IMR-90 (cell line): ENCODE measurements at regions not wholly inside any gene's neighbourhood (a gene's known extent, or its start where the extent isn't known, plus 50 kb on each side); places are given as distances from the start of the nearest gene placed in this dataset.

Source experiments
- ATAC-seq: fragments of 200-7000 bp; cut with Tn5 transposase; 2 replicates; pipeline ENCODE4 v1.9.1; 2020; ENCODE audit warnings: low read depth, mild to moderate bottlenecking, moderate library complexity
- BruUV-seq: library from RNA; stranded (reverse); fragments of 400-500 nt; replicated peaks from 2 replicates; lab custom pipeline; 2021; lab: Mats Ljungman, UMichigan
- CTCF ChIA-PET: fragments of 300-600 bp; formaldehyde crosslinking; extraction: SDS; loops from one replicate; lab custom pipeline; 2021; ENCODE audit warnings: antibody characterized with exemption; lab: Yijun Ruan, JAX
- POLR2A ChIA-PET: fragments of 300-600 bp; sonication (Branson Sonifier 250); formaldehyde crosslinking; loops from one replicate; lab custom pipeline; 2022; ENCODE audit warnings: antibody characterized with exemption; ENCODE audit not compliant: unreplicated experiment; lab: Charles Lee
- DNase-seq: peaks from one replicate; pipeline ENCODE4 v3.0.0; 2013
- H2AFZ ChIP-seq: replicated peaks from 2 replicates; pipeline ENCODE3; 2013; ENCODE audit warnings: low read length, mild to moderate bottlenecking; ENCODE audit not compliant: poor library complexity
- H2AK5ac ChIP-seq: 2 replicates; pipeline ENCODE4 v1.6.1; 2013; ENCODE audit warnings: low read depth, low read length, inconsistent platforms
- H2AK9ac ChIP-seq: replicated peaks from 2 replicates; pipeline ENCODE3; 2013; ENCODE audit warnings: mild to moderate bottlenecking, low read depth, low read length, moderate library complexity; ENCODE audit not compliant: poor library complexity
- H2BK120ac ChIP-seq: 2 replicates; pipeline ENCODE4 v1.6.1; 2013; ENCODE audit warnings: low read depth, low read length, inconsistent platforms
- H2BK15ac ChIP-seq: 3 replicates; pipeline ENCODE4 v1.6.1; 2013; ENCODE audit warnings: low read depth, low read length, inconsistent platforms
- H2BK20ac ChIP-seq: 2 replicates; pipeline ENCODE4 v1.6.1; 2013; ENCODE audit warnings: low read depth, mild to moderate bottlenecking, inconsistent platforms, low read length, moderate library complexity
- H2BK5ac ChIP-seq: 2 replicates; pipeline ENCODE4 v1.6.1; 2013; ENCODE audit warnings: mild to moderate bottlenecking, low read depth, low read length, inconsistent platforms; ENCODE audit not compliant: poor library complexity, severe bottlenecking
- H3K14ac ChIP-seq: replicated peaks from 2 replicates; pipeline ENCODE4 v1.6.1; 2013; ENCODE audit warnings: low read depth, low read length, inconsistent platforms
- H3K18ac ChIP-seq: 2 replicates; pipeline ENCODE4 v1.6.1; 2013; ENCODE audit warnings: low read depth, low read length, control low read depth
- H3K23ac ChIP-seq: 2 replicates; pipeline ENCODE4 v1.6.1; 2013; ENCODE audit warnings: low read depth, low read length, inconsistent platforms
- H3K27ac ChIP-seq: 2 replicates; pipeline ENCODE4 v1.5.1; 2013; ENCODE audit warnings: mild to moderate bottlenecking, control low read depth, low read length; ENCODE audit not compliant: insufficient read depth
- H3K27me3 ChIP-seq: 2 replicates; pipeline ENCODE4 v1.6.1; 2013; ENCODE audit warnings: low read length; ENCODE audit not compliant: control insufficient read depth, insufficient read depth
- H3K36me3 ChIP-seq: 2 replicates; pipeline ENCODE4 v1.6.1; 2013; ENCODE audit warnings: low read length, mixed read lengths; ENCODE audit not compliant: control insufficient read depth, insufficient read depth
- H3K4ac ChIP-seq: 2 replicates; pipeline ENCODE4 v1.6.1; 2013; ENCODE audit warnings: low read depth, low read length, inconsistent platforms
- H3K4me1 ChIP-seq: 2 replicates; pipeline ENCODE4 v1.6.1; 2013; ENCODE audit warnings: low read length, mixed read lengths; ENCODE audit not compliant: control insufficient read depth, insufficient read depth
- H3K4me2 ChIP-seq: 2 replicates; pipeline ENCODE4 v1.6.1; 2013; ENCODE audit warnings: low read depth, mild to moderate bottlenecking, control low read depth, low read length, moderate library complexity
- H3K4me3 ChIP-seq: 2 replicates; pipeline ENCODE4 v1.5.1; 2013; ENCODE audit warnings: low read depth, mild to moderate bottlenecking, control low read depth, low read length, moderate library complexity; ENCODE audit not compliant: insufficient read depth
- H3K56ac ChIP-seq: 2 replicates; pipeline ENCODE4 v1.6.1; 2013; ENCODE audit warnings: low read length, inconsistent platforms; ENCODE audit not compliant: insufficient read depth; ENCODE audit errors: extremely low read depth
- H3K79me1 ChIP-seq, 2 experiments: 2 replicates each; pipeline ENCODE4 v1.6.1; 2013; ENCODE audit warnings: low read length in 2 of 2, inconsistent platforms in 1 of 2, low read depth in 1 of 2
- H3K9ac ChIP-seq: 2 replicates; pipeline ENCODE4 v1.6.1; 2013; ENCODE audit warnings: low read depth, low read length, control low read depth
- H3K9me1 ChIP-seq: 2 replicates; pipeline ENCODE4 v1.6.1; 2013; ENCODE audit warnings: low read length, inconsistent platforms; ENCODE audit not compliant: insufficient read depth
- H3K9me3 ChIP-seq: 2 replicates; pipeline ENCODE4 v1.6.1; 2013; ENCODE audit warnings: low read length; ENCODE audit not compliant: control insufficient read depth, insufficient read depth
- H4K20me1 ChIP-seq: 2 replicates; pipeline ENCODE4 v1.6.1; 2013; ENCODE audit warnings: low read length, inconsistent platforms; ENCODE audit not compliant: insufficient read depth
- H4K5ac ChIP-seq: 2 replicates; pipeline ENCODE4 v1.6.1; 2013; ENCODE audit warnings: mild to moderate bottlenecking, low read depth, low read length, control low read depth
- H4K8ac ChIP-seq, 2 experiments: 2 replicates each; pipeline ENCODE4 v1.6.1; 2013; ENCODE audit warnings: low read depth in 2 of 2, low read length in 2 of 2, control low read depth in 1 of 2, inconsistent platforms in 1 of 2
- H4K91ac ChIP-seq: 2 replicates; pipeline ENCODE4 v1.6.1; 2013; ENCODE audit warnings: low read depth, low read length, inconsistent platforms; ENCODE audit not compliant: insufficient read depth
- BHLHE40 ChIP-seq: fragments of 150-350 bp; IDR thresholded peaks from 2 replicates; pipeline ENCODE4 v1.6.1; 2016; ENCODE audit warnings: mild to moderate bottlenecking, low read depth, low read length
- CEBPB ChIP-seq: IDR thresholded peaks from 2 replicates; pipeline ENCODE4 v1.6.1; 2012; ENCODE audit warnings: low read depth, low read length, improper control_type of control experiment
- CHD1 ChIP-seq: IDR thresholded peaks from 2 replicates; pipeline ENCODE4 v1.6.1; 2012; ENCODE audit warnings: low read depth, low read length, improper control_type of control experiment
- FOS ChIP-seq: fragments of 150-350 bp; IDR thresholded peaks from 2 replicates; pipeline ENCODE4 v1.6.1; 2016; ENCODE audit warnings: low read depth, low read length
- MAFK ChIP-seq: IDR thresholded peaks from 2 replicates; pipeline ENCODE4 v1.6.1; 2012; ENCODE audit warnings: low read depth, low read length, improper control_type of control experiment
- MAZ ChIP-seq: IDR thresholded peaks from 2 replicates; pipeline ENCODE4 v1.6.1; 2012; ENCODE audit warnings: low read depth, mild to moderate bottlenecking, low read length, improper control_type of control experiment, moderate library complexity, borderline replicate concordance
- MXI1 ChIP-seq: IDR thresholded peaks from 2 replicates; pipeline ENCODE4 v1.6.1; 2012; ENCODE audit warnings: low read depth, mild to moderate bottlenecking, low read length, moderate library complexity, borderline replicate concordance
- NFE2L2 ChIP-seq: fragments of 150-350 bp; IDR thresholded peaks from 2 replicates; pipeline ENCODE4 v1.6.1; 2016; ENCODE audit warnings: low read depth, mild to moderate bottlenecking, low read length
- RCOR1 ChIP-seq: IDR thresholded peaks from 2 replicates; pipeline ENCODE4 v1.6.1; 2012; ENCODE audit warnings: mild to moderate bottlenecking, low read length, improper control_type of control experiment; ENCODE audit not compliant: insufficient replicate concordance
- RFX5 ChIP-seq: IDR thresholded peaks from 2 replicates; pipeline ENCODE4 v1.8.0; 2012; ENCODE audit warnings: low read depth, mild to moderate bottlenecking, low read length, moderate library complexity
- SMC3 ChIP-seq: fragments of 150-350 bp; IDR thresholded peaks from 2 replicates; pipeline ENCODE4 v1.6.1; 2016; ENCODE audit warnings: low read depth, mild to moderate bottlenecking, antibody characterized with exemption, low read length, moderate library complexity
- WGBS, 2 experiments: methylation state at CpG; one replicate each; pipeline versions ENCODE4 v1.1.5 to v1.1.7; 2013; ENCODE audit warnings: missing lambda C conversion rate in 2 of 2; ENCODE audit not compliant: insufficient read length in 1 of 2; ENCODE audit errors: extremely low coverage in 2 of 2; 5-methylcytosine and 5-hydroxymethylcytosine counted together
- dilution Hi-C: fragments of 300-500 bp; cut with HindIII; formaldehyde crosslinking; loops from one replicate; pipeline ENCODE4 v1.14.3; 2018; ENCODE audit warnings: low sequenced_read_pairs; ENCODE audit not compliant: unreplicated experiment
- in situ Hi-C: fragments of 300-500 bp; cut with MboI; formaldehyde crosslinking; loops from 3 replicates; pipeline ENCODE4 v1.14.3; 2019; ENCODE audit warnings: low sequenced_read_pairs, inconsistent platforms, mixed read lengths
- intact Hi-C: fragments of 100-400 bp; cut with micrococcal nuclease; formaldehyde crosslinking; loops from 2 replicates; pipeline ENCODE4 v1.10.0; 2022
- TF ChIP-seq, protein P1 (sequence below): fragments of 150-350 bp; IDR thresholded peaks from 2 replicates; pipeline ENCODE4 v1.6.1; 2017; ENCODE audit warnings: mild to moderate bottlenecking, antibody characterized with exemption, low read length, low read depth
- TF ChIP-seq, protein P2 (sequence below): conservative IDR thresholded peaks from 2 replicates; pipeline ENCODE4 v1.5.1; 2012; ENCODE audit warnings: mild to moderate bottlenecking, low read depth, low read length, improper control_type of control experiment

DNA sequence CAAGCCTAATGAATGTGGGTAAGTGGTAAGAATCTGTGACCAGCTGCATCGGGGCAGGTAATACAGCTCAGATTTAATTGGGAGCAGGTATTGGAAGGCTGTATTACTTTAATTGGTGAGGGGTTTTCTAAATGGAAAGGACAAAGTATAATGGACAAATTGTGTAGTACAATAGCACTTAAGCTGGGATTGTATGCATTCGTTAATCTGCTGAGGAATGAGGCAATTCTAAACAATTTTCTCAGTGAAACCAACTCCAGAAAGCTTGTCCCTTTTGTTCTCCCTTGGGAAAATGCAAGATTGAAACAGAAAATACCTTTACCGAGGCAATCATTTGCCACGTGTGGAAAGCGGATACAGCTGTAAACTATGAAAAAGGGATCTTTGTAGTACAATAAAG, 801.6 kb upstream of the POU3F3 start:
- ChIA-PET POLR2A (no interaction called here), CTCF (no interaction called here)
- Histone ChIP-seq H3K9me3 (peaks cover 5% of the 10 kb centered on the region; the same call in 1 of the 2 replicates), H3K27ac (no peak overlapping the region), H4K5ac (no peak overlapping the region), H2AFZ (no peak overlapping the region), H2AK5ac (no peak overlapping the region), H3K4me1 (no peaks in the 10 kb centered on the region), H3K56ac (no peak overlapping the region), H4K91ac (no peak overlapping the region), H4K20me1 (no peaks in the 10 kb centered on the region), H3K4me3 (no peak overlapping the region), H3K79me1 (no peaks in the 10 kb centered on the region), H2BK120ac (no peak overlapping the region), H3K4ac (no peak overlapping the region), H3K4me2 (no peak overlapping the region), H3K36me3 (no peaks in the 10 kb centered on the region), H3K23ac (no peak overlapping the region), H3K9ac (no peak overlapping the region), H2BK5ac (no peak overlapping the region), H2AK9ac (no peak overlapping the region), H2BK15ac (no peak overlapping the region), H3K27me3 (no peaks in the 10 kb centered on the region), H2BK20ac (no peak overlapping the region), H3K9me1 (no peaks in the 10 kb centered on the region), H4K8ac (no peak overlapping the region), H3K14ac (no peak overlapping the region), H3K18ac (no peak overlapping the region)
- dilution Hi-C loops (no loop called here), intact Hi-C loops (no loop called here), in situ Hi-C loops (no loop called here)
- DNase-seq (no peak), ATAC-seq (no peak)
- BruUV-seq, result no TSS peak
- WGBS, 2 experiments, result 69% methylated on average over 3 of the region's 5 CpGs; no CpG with 5 or more reads in 1 of the 2 experiments
- TF ChIP-seq CEBPB (no peak), SMC3 (no peak), RFX5 (no peak), CHD1 (no peak), BHLHE40 (no peak), MAZ (no peak), MAFK (no peak), NFE2L2 (no peak), FOS (no peak), RCOR1 (no peak), MXI1 (no peak)
- TF ChIP-seq, protein P1, sequence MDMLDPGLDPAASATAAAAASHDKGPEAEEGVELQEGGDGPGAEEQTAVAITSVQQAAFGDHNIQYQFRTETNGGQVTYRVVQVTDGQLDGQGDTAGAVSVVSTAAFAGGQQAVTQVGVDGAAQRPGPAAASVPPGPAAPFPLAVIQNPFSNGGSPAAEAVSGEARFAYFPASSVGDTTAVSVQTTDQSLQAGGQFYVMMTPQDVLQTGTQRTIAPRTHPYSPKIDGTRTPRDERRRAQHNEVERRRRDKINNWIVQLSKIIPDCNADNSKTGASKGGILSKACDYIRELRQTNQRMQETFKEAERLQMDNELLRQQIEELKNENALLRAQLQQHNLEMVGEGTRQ, result no peak
- TF ChIP-seq, protein P2, sequence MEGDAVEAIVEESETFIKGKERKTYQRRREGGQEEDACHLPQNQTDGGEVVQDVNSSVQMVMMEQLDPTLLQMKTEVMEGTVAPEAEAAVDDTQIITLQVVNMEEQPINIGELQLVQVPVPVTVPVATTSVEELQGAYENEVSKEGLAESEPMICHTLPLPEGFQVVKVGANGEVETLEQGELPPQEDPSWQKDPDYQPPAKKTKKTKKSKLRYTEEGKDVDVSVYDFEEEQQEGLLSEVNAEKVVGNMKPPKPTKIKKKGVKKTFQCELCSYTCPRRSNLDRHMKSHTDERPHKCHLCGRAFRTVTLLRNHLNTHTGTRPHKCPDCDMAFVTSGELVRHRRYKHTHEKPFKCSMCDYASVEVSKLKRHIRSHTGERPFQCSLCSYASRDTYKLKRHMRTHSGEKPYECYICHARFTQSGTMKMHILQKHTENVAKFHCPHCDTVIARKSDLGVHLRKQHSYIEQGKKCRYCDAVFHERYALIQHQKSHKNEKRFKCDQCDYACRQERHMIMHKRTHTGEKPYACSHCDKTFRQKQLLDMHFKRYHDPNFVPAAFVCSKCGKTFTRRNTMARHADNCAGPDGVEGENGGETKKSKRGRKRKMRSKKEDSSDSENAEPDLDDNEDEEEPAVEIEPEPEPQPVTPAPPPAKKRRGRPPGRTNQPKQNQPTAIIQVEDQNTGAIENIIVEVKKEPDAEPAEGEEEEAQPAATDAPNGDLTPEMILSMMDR, result no peak
